SK-N-SH treated with all-trans-retinoic acid at 6 μM for 48 hours (cell line): ENCODE measurements at regions not wholly inside any gene's neighbourhood (a gene's known extent, or its start where the extent isn't known, plus 50 kb on each side); places are given as distances from the start of the nearest gene placed in this dataset.

Experiments
- ATAC-seq: fragments of 200-7000 bp; cut with Tn5 transposase; 3 replicates; pipeline ENCODE4 v1.9.1; 2020; ENCODE audit warnings: mild to moderate bottlenecking, moderate library complexity
- ARNTL ChIP-seq: fragments of 450-650 bp; formaldehyde crosslinking; IDR thresholded peaks from 2 replicates; pipeline ENCODE4 v1.5.0; 2020; ENCODE audit warnings: low read depth, mild to moderate bottlenecking, moderate library complexity, borderline replicate concordance
- BACH2 ChIP-seq: fragments of 250-450 bp; sonication (Bioruptor Pico); IDR thresholded peaks from 2 replicates; pipeline ENCODE4 v1.9.0; 2021; ENCODE audit warnings: mild to moderate bottlenecking, borderline replicate concordance
- CREB5 ChIP-seq: fragments of 250-450 bp; sonication (Bioruptor Pico); IDR thresholded peaks from 2 replicates; pipeline ENCODE4 v1.5.1; 2020; ENCODE audit warnings: low read depth, mild to moderate bottlenecking, moderate library complexity
- CSRNP3 ChIP-seq: fragments of 250-450 bp; sonication (Bioruptor Pico); IDR thresholded peaks from 2 replicates; pipeline ENCODE4 v1.5.1; 2021; ENCODE audit warnings: mild to moderate bottlenecking, moderate library complexity
- ESRRG ChIP-seq: fragments of 250-450 bp; sonication (Bioruptor Pico); IDR thresholded peaks from 2 replicates; pipeline ENCODE4 v1.6.1; 2021; ENCODE audit warnings: mild to moderate bottlenecking
- GLIS3 ChIP-seq: fragments of 250-450 bp; sonication (Bioruptor Pico); IDR thresholded peaks from 2 replicates; pipeline ENCODE4 v1.5.0; 2020; ENCODE audit warnings: mild to moderate bottlenecking, moderate library complexity
- ISL1 ChIP-seq: fragments of 250-450 bp; sonication (Bioruptor Pico); IDR thresholded peaks from 2 replicates; pipeline ENCODE4 v2.1.2; 2022; ENCODE audit warnings: mild to moderate bottlenecking, moderate library complexity
- OSR1 ChIP-seq: fragments of 250-450 bp; sonication (Bioruptor Pico); IDR thresholded peaks from 2 replicates; pipeline ENCODE4 v1.8.0; 2022; ENCODE audit warnings: moderate library complexity, mild to moderate bottlenecking, inconsistent platforms
- PATZ1 ChIP-seq: fragments of 250-450 bp; sonication (Bioruptor Pico); IDR thresholded peaks from 2 replicates; pipeline ENCODE4 v1.8.0; 2020; ENCODE audit warnings: mild to moderate bottlenecking, moderate library complexity, borderline replicate concordance
- POU6F1 ChIP-seq: fragments of 250-450 bp; sonication (Bioruptor Pico); IDR thresholded peaks from 2 replicates; pipeline ENCODE4 v1.8.0; 2021; ENCODE audit warnings: low read depth, mild to moderate bottlenecking, moderate library complexity, borderline replicate concordance
- PPARA ChIP-seq: fragments of 250-450 bp; sonication (Bioruptor Pico); IDR thresholded peaks from 2 replicates; pipeline ENCODE4 v1.5.0; 2020; ENCODE audit warnings: mild to moderate bottlenecking, borderline replicate concordance
- RARB ChIP-seq: fragments of 250-450 bp; sonication (Bioruptor Pico); IDR thresholded peaks from 2 replicates; pipeline ENCODE4 v1.8.0; 2021; ENCODE audit warnings: mild to moderate bottlenecking, moderate library complexity
- SNAI2 ChIP-seq: fragments of 250-450 bp; sonication (Bioruptor Pico); IDR thresholded peaks from 2 replicates; pipeline ENCODE4 v1.5.0; 2020; ENCODE audit warnings: mild to moderate bottlenecking, moderate library complexity
- TOX ChIP-seq: fragments of 250-450 bp; sonication (Bioruptor Pico); IDR thresholded peaks from 2 replicates; pipeline ENCODE4 v1.8.0; 2021; ENCODE audit warnings: mild to moderate bottlenecking, moderate library complexity, borderline replicate concordance
- TSHZ2 ChIP-seq: fragments of 250-450 bp; sonication (Bioruptor Pico); IDR thresholded peaks from 2 replicates; pipeline ENCODE4 v1.5.0; 2020; ENCODE audit warnings: mild to moderate bottlenecking, moderate library complexity
- ZFP3 ChIP-seq: fragments of 250-450 bp; sonication (Bioruptor Pico); IDR thresholded peaks from 2 replicates; pipeline ENCODE4 v1.5.0; 2020; ENCODE audit warnings: mild to moderate bottlenecking, moderate library complexity
- ZFP30 ChIP-seq: fragments of 450-650 bp; formaldehyde crosslinking; IDR thresholded peaks from 2 replicates; pipeline ENCODE4 v1.5.0; 2022; ENCODE audit warnings: mild to moderate bottlenecking, moderate library complexity
- ZNF565 ChIP-seq: fragments of 450-650 bp; formaldehyde crosslinking; conservative IDR thresholded peaks from 2 replicates; pipeline ENCODE4 v1.5.0; 2020; ENCODE audit warnings: low read depth, mild to moderate bottlenecking, moderate library complexity
- ZNF70 ChIP-seq: fragments of 450-650 bp; formaldehyde crosslinking; IDR thresholded peaks from 2 replicates; pipeline ENCODE4 v1.5.0; 2020; ENCODE audit warnings: mild to moderate bottlenecking, moderate library complexity

GRCh38 chr11:70736937-70737640 lies 338.8 kb downstream of the CTTN start:
- TF ChIP-seq CSRNP3 (CRISPR knock-in tag) (no peak), ARNTL (CRISPR knock-in tag) (no peak), ZNF70 (CRISPR knock-in tag) (no peak), CREB5 (CRISPR knock-in tag) (no peak), OSR1 (CRISPR knock-in tag) (no peak), POU6F1 (CRISPR knock-in tag) (no peak), ZNF565 (CRISPR knock-in tag) (no peak), PATZ1 (CRISPR knock-in tag) (no peak), TSHZ2 (no peak), GLIS3 (CRISPR knock-in tag) (no peak), ZFP3 (CRISPR knock-in tag) (no peak), PPARA (no peak), TOX (CRISPR knock-in tag) (no peak), SNAI2 (CRISPR knock-in tag) (no peak), RARB (CRISPR knock-in tag) (no peak)
- no peak for ATAC-seq

GRCh38 chr11:70737816-70738630 lies 339.7 kb downstream of the CTTN start:
- TF ChIP-seq ZNF70 (CRISPR knock-in tag) = no peak
- TF ChIP-seq CREB5 (CRISPR knock-in tag) = no peak
- TF ChIP-seq BACH2 (CRISPR knock-in tag) = no peak
- TF ChIP-seq SNAI2 (CRISPR knock-in tag) = no peak
- TF ChIP-seq TSHZ2 = no peak
- no peak for TF ChIP-seq ESRRG (CRISPR knock-in tag)
- no peak for TF ChIP-seq POU6F1 (CRISPR knock-in tag)
- no peak for TF ChIP-seq RARB (CRISPR knock-in tag)
- TF ChIP-seq PPARA = no peak
- no peak for TF ChIP-seq ISL1 (CRISPR knock-in tag)
- no peak for TF ChIP-seq ZFP30 (CRISPR knock-in tag)
- no peak for TF ChIP-seq GLIS3 (CRISPR knock-in tag)
- no peak for TF ChIP-seq ARNTL (CRISPR knock-in tag)
- TF ChIP-seq OSR1 (CRISPR knock-in tag) = no peak
- no peak for TF ChIP-seq ZNF565 (CRISPR knock-in tag)
- TF ChIP-seq TOX (CRISPR knock-in tag) = no peak
- no peak for ATAC-seq
